ENCODE measurements at regions not wholly inside any gene's neighbourhood (a gene's known extent, or its start where the extent isn't known, plus 50 kb on each side); places are given as distances from the start of the nearest gene placed in this dataset.

DNA sequence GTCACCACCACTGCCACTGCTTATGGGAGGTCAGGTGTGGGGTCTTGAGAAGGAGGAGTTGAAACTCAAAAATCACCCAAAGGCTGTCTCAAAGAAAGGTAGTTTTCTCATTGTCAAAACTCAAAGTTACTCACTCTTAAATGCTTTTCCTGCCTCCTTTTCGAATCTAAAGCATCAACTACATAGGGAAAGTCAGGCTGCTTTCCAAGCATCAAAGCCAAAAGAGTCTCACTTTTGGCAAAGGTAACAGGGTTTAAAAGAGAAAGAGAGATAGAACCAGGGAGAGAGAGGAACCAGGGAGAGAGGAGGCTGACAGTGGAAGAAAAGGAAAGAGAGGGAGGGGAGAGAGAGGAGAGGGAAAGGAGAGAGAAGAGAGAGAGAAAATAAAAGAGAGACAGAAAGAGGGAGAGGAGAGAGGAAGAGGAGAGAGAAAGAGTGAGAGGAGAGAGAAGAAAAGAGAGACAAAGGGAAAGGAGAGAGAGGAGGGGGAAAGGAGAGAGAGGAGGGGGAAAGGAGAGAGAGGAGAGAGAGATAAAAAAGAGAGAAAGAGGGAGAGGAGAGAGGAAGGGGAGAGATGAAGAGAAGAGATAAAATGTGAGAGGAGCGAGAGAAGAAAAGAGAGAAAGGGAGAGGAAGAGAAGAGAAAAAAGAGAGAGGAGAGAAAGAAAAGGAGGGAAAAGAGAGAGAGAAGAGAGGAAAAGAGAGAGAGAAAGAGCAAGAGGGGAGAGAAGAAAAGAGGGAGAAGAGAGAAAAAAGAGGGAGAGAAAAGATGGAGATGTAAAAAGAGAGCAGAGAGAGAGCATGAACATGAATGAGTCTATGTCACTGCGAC, 262.0 kb upstream of the TSHZ3 start:
- DNase-seq, result no peak

DNA sequence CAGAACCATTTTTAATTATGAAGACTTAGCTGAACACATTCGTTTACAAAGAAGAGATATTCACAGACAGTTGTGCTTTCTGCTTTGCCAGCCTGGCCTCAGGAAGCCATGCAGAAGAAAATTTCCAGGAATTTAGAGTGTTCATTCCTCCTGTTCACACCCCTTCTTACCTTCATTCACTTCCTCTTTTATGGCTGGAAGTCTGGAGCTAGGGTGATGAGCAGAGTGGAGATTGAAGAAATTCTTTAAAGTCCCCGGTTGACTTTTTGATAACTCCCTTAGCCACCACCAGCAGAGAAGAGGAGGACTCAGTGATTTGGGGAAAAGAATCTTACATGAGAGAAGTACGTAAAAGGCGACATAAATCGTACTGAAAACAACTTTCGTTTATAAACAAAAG, 263.6 kb upstream of the TSHZ3 start:
- no peak for DNase-seq

GRCh38 chr19:31613683-31614219, 264.5 kb upstream of the TSHZ3 start:
- no peak for DNase-seq

GRCh38 chr19:31616031-31616430, 266.8 kb upstream of the TSHZ3 start:
- DNase-seq, result no peak

GRCh38 chr19:31617010-31617585, 267.9 kb upstream of the TSHZ3 start:
- DNase-seq, result no peak

DNA sequence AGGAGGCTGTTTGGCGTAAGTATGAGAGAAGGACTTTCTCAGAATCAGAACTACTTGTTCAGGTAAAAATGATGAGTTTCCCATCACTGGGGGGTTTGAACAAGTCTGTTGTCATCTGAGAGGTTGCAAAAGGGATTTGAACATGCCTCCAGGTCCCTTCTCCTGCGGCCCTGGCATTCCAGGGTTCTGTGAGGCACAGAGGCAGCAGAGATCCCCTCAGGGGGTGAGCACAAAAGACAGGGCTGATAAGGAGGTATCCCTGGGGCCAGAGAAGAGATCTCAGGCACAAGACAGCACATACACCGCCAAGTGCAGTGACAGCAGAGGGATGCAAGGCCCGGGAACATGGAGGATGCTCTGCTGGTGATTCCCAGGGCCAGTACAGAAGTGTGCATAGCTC, 275.8 kb upstream of the TSHZ3 start:
- DNase-seq, result no peak

GRCh38 chr19:31625575-31625974, 276.3 kb upstream of the TSHZ3 start:
- no peak for DNase-seq

- DNase-seq, result no peak
Measured at GRCh38 chr19:31626941-31627340, 277.7 kb upstream of the TSHZ3 start.

- no peak for DNase-seq
Measured at GRCh38 chr19:31627620-31628365, 278.6 kb upstream of the TSHZ3 start.

DNA sequence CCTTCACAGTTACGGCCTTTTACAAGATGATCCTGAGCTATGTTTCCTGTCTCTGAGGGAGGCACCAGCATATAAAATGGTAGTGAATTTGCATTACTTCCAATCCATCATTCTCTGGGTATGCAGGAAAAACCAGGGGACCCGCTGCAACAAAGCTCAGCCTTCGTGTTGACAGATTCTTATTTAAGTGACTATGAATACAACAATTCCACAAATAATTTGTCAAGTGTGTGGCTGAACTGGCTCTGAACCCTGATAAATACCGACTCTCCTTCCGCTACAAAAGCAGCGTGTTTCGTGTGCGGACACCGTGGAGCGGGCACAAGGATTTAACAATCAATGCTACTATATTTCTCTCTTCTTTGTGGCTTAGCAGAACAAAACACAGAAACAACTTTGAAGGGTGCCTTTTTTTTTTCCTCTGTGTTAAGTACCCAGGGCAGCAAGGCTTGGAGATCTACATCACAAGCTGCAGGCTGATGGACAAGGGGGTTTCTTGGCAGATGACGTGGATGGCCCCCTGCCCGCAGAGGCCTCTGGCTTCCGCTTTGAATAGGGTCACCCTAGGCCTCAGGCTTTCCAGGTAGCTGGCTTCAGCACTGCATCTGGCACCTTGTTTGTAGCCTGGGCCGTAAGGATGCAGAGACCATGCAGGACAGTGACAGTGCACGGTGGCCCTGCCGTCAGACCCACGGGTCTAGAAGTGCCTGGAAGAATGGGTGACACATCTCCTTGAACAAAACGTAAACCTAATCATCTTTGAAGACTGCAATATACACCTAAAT, 280.5 kb upstream of the TSHZ3 start:
- DNase-seq, result no peak

DNA sequence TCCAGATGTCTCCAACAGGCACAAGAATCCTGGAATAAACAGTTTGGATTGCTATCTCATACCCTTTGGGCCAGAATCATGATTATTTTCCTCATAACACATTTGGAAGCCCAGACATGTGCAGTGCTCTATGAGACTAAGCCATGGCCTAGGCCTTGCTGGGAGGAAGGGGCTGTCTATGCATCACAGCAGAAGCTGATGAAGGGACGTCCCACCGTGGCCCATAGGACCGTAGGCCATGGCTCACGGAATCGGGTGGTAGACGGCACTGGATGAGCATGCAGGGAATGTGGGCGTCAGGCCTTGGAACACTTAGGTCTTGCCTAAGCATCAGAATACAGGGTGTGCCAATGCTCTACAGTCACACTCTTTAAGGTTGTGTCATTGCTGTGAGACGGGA, 283.8 kb upstream of the TSHZ3 start:
- no peak for DNase-seq

GRCh38 chr19:31639306-31639705, 290.1 kb upstream of the TSHZ3 start:
- no peak for DNase-seq

GRCh38 chr19:31641591-31641990, 292.4 kb upstream of the TSHZ3 start:
- DNase-seq, result no peak

GRCh38 chr19:31648347-31648746, 299.1 kb upstream of the TSHZ3 start:
- DNase-seq, result no peak

DNA sequence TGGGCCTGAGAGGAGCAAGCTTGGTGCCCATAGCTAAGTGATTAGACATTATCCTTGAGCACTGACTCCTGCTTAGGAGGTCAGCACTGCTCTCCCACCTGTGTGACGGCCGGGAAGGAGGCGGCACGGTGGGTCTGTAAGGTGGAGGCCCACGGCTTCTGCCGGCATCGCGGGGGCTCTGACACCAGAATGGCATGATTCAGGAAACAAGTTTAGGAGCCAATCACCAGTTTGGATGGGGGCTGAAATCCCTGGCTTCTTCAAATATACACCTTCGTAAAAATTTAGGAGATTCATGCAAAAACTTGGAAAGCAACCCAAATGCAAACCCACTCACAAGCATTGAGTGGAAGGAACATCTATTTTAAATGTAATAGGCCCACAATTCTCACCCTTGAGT, 307.3 kb upstream of the TSHZ3 start:
- DNase-seq, result no peak

- no peak for DNase-seq
Measured at GRCh38 chr19:31658993-31659896, 310.0 kb upstream of the TSHZ3 start.

DNA sequence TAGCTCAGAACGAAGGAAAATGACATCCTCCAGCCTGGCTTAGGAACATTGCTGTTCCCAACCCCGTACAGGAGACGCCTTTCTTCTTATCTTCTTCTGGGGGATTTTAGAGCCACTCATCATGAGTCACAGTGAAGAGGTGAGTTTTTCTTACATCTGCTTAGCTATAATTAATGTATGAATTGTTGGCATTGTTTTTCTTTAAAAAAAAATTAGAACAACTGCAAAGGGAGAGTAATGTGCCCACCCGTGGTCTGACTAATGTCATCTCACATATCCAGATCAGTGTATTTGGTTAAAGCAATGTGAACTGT, 310.6 kb upstream of the TSHZ3 start:
- no peak for DNase-seq

- DNase-seq, result no peak
Measured at GRCh38 chr19:31664096-31664495, 314.9 kb upstream of the TSHZ3 start.

GRCh38 chr19:31664997-31665396, 315.8 kb upstream of the TSHZ3 start:
- DNase-seq, result no peak

DNA sequence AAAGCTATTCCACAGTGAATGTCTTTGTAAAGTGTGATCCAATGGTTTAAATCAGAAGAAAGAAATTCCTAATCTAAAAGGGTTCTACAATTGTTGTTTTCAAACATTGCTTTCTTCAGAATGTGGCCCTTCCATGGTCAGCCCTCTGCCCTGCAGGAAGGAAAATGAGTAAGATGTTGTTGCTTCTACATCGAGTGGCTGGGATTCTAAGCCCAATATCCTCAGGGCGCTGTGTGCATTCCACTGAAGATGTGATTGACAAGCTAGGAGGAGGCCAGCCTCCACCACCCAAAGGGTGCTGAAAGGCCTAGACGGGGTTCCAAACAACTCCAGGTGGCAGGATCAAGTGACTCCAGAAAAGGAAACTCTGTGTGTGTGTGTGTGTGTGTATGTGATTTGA, 316.9 kb upstream of the TSHZ3 start:
- DNase-seq, result no peak

GRCh38 chr19:31667106-31667505, 317.9 kb upstream of the TSHZ3 start:
- DNase-seq, result no peak

DNA sequence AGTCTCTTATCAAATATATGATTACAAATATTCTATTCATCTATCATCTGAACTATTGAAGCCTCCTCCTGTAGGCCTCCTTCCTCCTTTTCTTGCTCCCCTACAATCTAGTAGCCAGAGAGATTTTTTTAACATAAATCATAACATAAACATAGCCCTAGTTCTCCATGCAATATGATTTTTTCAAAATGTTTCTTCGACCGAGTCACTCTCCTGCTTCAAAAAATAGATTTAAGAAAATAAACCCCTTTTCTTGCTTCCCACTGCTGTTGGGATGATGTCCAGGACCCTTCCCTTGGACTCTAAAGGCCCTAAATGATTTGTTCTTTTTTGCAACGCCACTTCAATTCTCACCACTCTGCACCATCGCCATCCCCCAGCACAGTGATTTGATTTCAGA, 319.7 kb upstream of the TSHZ3 start:
- DNase-seq, result no peak
